Fibroblast of villous mesenchyme (primary cell): ENCODE measurements at regions not wholly inside any gene's neighbourhood (a gene's known extent, or its start where the extent isn't known, plus 50 kb on each side); places are given as distances from the start of the nearest gene placed in this dataset.

Source experiments
- DNase-seq: peaks from one replicate; pipeline ENCODE4 v3.0.0-alpha.2; 2010; ENCODE audit warnings: low read depth
- H3K4me3 ChIP-seq: 2 replicates; pipeline ENCODE4 v1.5.1; 2011; ENCODE audit warnings: low read depth, mild to moderate bottlenecking, low read length
- TF ChIP-seq, protein P1 (sequence below): IDR thresholded peaks from 2 replicates; pipeline ENCODE4 v1.5.1; 2012; ENCODE audit warnings: low read depth, mild to moderate bottlenecking, low read length; ENCODE audit not compliant: insufficient read depth

DNA sequence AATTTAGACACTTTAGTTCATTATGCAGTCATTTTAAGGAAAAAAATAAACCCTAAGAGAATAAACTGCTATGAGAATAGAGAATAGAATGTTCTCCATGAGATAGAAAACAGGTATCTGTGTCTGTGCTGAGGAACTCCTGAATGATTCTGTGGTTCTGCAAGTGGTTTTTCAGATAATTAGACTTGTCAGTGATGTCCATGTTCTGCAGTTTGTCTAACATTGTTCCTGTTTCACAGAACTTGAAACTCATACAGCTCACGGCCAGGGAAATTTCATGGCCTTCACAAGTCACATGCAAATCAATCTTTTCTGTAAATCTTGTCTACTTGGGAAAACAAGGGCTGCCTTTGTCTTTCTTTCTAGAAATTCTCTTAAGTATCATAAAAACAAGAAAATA lies 73.4 kb upstream of the HMGCLL1 start:
- no peak for DNase-seq
- no peak overlapping the region for H3K4me3 ChIP-seq
- TF ChIP-seq, protein P1, sequence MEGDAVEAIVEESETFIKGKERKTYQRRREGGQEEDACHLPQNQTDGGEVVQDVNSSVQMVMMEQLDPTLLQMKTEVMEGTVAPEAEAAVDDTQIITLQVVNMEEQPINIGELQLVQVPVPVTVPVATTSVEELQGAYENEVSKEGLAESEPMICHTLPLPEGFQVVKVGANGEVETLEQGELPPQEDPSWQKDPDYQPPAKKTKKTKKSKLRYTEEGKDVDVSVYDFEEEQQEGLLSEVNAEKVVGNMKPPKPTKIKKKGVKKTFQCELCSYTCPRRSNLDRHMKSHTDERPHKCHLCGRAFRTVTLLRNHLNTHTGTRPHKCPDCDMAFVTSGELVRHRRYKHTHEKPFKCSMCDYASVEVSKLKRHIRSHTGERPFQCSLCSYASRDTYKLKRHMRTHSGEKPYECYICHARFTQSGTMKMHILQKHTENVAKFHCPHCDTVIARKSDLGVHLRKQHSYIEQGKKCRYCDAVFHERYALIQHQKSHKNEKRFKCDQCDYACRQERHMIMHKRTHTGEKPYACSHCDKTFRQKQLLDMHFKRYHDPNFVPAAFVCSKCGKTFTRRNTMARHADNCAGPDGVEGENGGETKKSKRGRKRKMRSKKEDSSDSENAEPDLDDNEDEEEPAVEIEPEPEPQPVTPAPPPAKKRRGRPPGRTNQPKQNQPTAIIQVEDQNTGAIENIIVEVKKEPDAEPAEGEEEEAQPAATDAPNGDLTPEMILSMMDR, result no peak

DNA sequence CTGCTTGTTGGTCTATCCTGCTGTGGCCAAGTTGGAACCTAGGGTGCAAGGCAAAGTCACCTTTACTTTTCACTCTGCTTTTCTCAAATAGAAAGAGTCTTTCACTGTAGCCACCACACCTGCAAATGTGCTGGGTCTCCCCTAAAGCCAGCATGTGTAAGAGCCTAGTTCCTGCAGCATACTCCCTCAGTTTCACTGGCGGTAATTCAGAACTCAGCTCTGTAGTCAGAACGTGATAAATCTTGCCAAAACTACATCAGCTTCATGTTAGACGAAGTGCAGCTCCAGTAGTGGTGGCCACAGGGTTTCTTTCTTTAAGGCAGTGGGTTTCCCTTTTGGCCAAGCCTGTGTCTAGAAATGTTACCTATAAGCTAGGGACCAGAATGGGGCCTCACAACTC lies 72.0 kb upstream of the HMGCLL1 start:
- no peak for DNase-seq
- TF ChIP-seq, protein P1, result no peak
- no peak overlapping the region for H3K4me3 ChIP-seq

DNA sequence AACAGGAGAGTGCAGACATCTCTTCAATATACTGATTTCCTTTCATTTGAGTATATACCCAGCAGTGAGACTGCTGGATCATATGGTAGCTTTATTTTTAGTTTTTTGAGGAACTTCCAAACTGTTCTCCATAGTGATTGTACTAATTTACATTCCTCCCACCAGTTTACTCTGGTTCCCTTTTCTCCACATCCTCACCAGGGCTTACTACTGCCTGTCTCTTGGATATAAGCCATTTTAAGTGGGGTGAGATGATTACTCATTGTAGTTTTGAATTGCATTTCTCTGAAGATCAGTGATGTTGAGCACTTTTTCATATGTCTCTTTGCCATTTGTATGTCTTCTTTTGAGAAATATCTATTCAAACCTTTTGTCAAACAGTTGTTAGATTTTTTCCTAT lies 64.9 kb upstream of the HMGCLL1 start:
- no peak overlapping the region for H3K4me3 ChIP-seq
- DNase-seq, result peak; percentile 16
- TF ChIP-seq, protein P1, result no peak

DNA sequence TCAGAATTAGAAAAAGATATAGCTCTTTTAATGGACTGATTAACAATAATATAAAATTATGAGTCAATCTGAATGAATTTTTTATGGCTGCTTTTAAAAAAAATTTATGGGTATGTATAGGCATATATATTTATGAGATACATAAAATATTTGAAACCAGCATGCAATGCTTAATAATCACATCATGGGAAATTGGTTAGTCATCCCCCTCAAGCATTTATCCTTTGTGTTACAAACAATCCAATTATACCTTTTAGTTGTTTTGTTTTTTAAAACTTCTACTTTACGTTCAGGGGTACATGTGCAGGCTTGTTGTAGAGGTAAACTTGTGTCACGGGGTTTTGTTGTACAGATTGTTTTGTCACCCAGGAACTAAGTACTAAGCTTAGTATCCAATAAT lies 63.4 kb upstream of the HMGCLL1 start:
- TF ChIP-seq, protein P1, result no peak
- no peak for DNase-seq
- H3K4me3 ChIP-seq, result no peak overlapping the region

DNA sequence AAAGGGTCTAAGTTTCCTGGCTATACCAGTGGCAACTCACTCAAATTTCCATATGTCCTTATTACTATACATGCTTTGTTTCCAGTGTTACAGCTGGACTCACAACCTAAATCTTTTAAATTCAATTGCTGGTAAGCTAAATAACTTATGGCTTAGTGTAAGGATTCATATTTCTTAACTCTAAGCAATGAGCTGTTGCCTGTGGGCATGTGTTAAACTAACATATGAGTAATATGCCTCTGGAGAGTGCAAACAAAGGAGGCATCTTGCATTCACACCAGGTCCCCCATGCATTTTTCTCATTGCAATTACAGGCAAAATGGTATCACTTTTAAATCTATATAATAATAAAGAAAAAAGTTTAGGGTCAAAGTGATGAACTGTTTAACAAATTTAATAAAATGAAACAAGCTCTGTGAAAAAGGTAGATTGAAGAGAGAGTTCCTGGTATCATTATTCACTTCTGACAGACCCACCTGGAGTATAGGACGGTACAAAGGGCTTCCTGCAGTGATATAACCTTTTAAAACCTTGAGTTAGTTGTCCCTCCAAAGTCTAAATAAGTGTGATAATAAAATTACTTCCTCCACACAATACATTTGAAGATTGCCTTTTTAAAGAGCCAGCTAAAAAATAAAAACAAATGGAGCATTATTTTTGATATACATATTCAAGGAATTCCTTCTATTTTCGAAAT lies 57.6 kb upstream of the HMGCLL1 start:
- DNase-seq, result peak; percentile 34
- H3K4me3 ChIP-seq, result no peak overlapping the region
- TF ChIP-seq, protein P1, result no peak

DNA sequence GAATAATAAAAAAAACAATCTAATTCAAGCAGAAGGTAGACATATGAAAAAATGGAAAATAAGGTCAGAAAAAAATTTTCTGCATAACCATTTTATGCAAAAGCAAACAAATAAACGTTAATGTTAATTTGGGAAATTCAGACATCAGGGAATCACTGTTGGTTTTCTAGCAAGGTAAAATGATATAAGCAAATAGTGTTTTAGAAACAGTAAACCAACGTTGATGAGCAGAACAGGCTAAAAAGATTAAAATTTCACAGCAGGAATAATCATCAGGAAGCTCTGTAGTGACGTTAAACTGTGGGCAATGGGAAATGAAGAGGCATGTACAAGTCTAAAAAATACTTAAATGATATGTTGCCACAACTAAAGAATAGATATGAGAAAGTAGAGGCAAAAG lies 54.5 kb upstream of the HMGCLL1 start:
- DNase-seq, result no peak
- H3K4me3 ChIP-seq, result no peak overlapping the region
- TF ChIP-seq, protein P1, result no peak

DNA sequence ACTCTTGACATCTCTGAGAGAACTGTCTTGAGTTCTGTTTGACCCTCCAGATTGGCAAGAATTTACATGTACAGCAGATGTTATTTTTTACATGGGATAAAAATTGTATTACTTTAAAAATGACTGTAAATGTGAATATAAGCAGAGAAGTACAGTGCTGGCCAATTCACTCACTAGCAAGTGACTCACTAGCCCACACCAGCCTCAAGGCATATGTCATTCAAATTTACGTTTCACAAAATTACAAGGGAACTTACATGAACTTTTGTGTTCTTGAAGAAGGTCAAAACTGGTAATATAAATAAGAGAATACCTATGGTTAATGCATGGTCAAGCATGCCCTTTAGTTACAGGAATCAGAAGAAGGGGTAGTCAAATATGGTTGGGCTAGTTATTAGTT lies 54.0 kb upstream of the HMGCLL1 start:
- no peak overlapping the region for H3K4me3 ChIP-seq
- TF ChIP-seq, protein P1, result no peak
- no peak for DNase-seq
